ENCODE measurements at regions not wholly inside any gene's neighbourhood (a gene's known extent, or its start where the extent isn't known, plus 50 kb on each side); places are given as distances from the start of the nearest gene placed in this dataset.

DNA sequence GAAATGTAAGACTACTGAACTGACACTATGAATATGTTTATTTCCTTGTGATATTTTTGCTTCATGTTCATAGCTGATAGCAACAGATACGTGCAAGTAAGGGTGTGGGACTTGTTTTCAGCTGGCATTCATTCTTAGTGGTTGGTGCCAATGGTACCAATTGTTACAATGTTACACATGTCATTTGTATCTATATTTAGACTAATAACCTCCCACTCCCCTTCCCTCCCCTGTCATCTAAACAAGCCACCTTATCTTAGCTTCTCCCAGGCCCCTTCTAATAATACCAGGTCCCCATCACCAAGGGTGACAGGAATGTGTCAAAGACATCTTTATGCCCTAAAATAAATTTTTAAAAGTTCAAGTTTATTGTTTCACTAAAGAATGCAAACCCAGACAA, 294.7 kb upstream of the FAM98A start:
- TF ChIP-seq, protein P1, sequence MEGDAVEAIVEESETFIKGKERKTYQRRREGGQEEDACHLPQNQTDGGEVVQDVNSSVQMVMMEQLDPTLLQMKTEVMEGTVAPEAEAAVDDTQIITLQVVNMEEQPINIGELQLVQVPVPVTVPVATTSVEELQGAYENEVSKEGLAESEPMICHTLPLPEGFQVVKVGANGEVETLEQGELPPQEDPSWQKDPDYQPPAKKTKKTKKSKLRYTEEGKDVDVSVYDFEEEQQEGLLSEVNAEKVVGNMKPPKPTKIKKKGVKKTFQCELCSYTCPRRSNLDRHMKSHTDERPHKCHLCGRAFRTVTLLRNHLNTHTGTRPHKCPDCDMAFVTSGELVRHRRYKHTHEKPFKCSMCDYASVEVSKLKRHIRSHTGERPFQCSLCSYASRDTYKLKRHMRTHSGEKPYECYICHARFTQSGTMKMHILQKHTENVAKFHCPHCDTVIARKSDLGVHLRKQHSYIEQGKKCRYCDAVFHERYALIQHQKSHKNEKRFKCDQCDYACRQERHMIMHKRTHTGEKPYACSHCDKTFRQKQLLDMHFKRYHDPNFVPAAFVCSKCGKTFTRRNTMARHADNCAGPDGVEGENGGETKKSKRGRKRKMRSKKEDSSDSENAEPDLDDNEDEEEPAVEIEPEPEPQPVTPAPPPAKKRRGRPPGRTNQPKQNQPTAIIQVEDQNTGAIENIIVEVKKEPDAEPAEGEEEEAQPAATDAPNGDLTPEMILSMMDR (IDR thresholded peaks at IDR 0.05) = no peak
- TF ChIP-seq POLR2A (IDR thresholded peaks at IDR 0.05) = no peak
